SK-N-SH (cell line): ENCODE measurements at regions not wholly inside any gene's neighbourhood (a gene's known extent, or its start where the extent isn't known, plus 50 kb on each side); places are given as distances from the start of the nearest gene placed in this dataset.

Source experiments
- CTCF ChIA-PET: fragments of 300-600, 350-600 bp; formaldehyde crosslinking; extraction: SDS; loops from one replicate; lab custom pipeline; 2021; lab: Yijun Ruan, JAX
- POLR2A ChIA-PET: fragments of 350-600 bp; sonication (Branson Sonifier 250); formaldehyde crosslinking; extraction: SDS; loops from one replicate; lab custom pipeline; 2020; ENCODE audit warnings: antibody characterized with exemption, inconsistent platforms; lab: Yijun Ruan, JAX
- DNase-seq: peaks from one replicate; pipeline ENCODE4 v3.0.0; 2012
- H2AFZ ChIP-seq: fragments of 200-600 bp; sonication (generic); 2 replicates; pipeline ENCODE4 v1.8.1; 2016; ENCODE audit warnings: antibody characterized with exemption, mild to moderate bottlenecking, low read depth
- H3F3A ChIP-seq: fragments of 200-600 bp; sonication (generic); replicated peaks from 2 replicates; pipeline ENCODE3; 2016; ENCODE audit warnings: antibody characterized with exemption, mild to moderate bottlenecking; ENCODE audit not compliant: insufficient read depth
- H3K27ac ChIP-seq, 2 experiments: fragments of 200-500 bp in 1 of 2; fragments of 200-600 bp in 1 of 2; sonication (Bioruptor generic) in 1 of 2; sonication (generic), shearing (Covaris generic) in 1 of 2; 2 replicates each; pipeline versions ENCODE4 v1.5.1 to v1.6.1; 2014 to 2016; ENCODE audit warnings: low read depth in 2 of 2, inconsistent platforms in 1 of 2, low read length in 1 of 2, mild to moderate bottlenecking in 1 of 2, mixed read lengths in 1 of 2
- H3K27me3 ChIP-seq: fragments of 200-600 bp; sonication (generic), shearing (Covaris generic); 2 replicates; pipeline ENCODE4 v1.6.1; 2016; ENCODE audit warnings: mixed run types; ENCODE audit not compliant: insufficient read depth
- H3K36me3 ChIP-seq, 2 experiments: fragments of 200-500 bp in 1 of 2; fragments of 200-600 bp in 1 of 2; sonication (Bioruptor generic) in 1 of 2; sonication (generic) in 1 of 2; replicated peaks in 1 of 2; 2 replicates each; pipeline versions ENCODE3 to v1.5.1; 2014 to 2016; ENCODE audit warnings: low read length in 1 of 2, mild to moderate bottlenecking in 1 of 2; ENCODE audit not compliant: insufficient read depth in 2 of 2, control insufficient read depth in 1 of 2
- H3K4me1 ChIP-seq, 2 experiments: fragments of 200-500 bp in 1 of 2; fragments of 200-600 bp in 1 of 2; sonication (Bioruptor generic) in 1 of 2; sonication (generic), shearing (Covaris generic) in 1 of 2; 2 replicates each; pipeline versions ENCODE4 v1.5.1 to v1.6.1; 2014 to 2016; ENCODE audit warnings: low read depth in 1 of 2, low read length in 1 of 2, mixed run types in 1 of 2; ENCODE audit not compliant: insufficient read depth in 2 of 2, control insufficient read depth in 1 of 2
- H3K4me2 ChIP-seq: fragments of 200-600 bp; sonication (generic), shearing (Covaris generic); 2 replicates; pipeline ENCODE4 v1.6.1; 2017; ENCODE audit warnings: mixed run types
- H3K4me3 ChIP-seq, 2 experiments: fragments of 200-500 bp in 1 of 2; fragments of 200-600 bp in 1 of 2; sonication (Bioruptor generic) in 1 of 2; sonication (generic), shearing (Covaris generic) in 1 of 2; 2 replicates each; pipeline versions ENCODE4 v1.5.1 to v1.8.1; 2014 to 2016; ENCODE audit warnings: low read depth in 2 of 2, inconsistent platforms in 1 of 2, low read length in 1 of 2, mild to moderate bottlenecking in 1 of 2, mixed read lengths in 1 of 2, moderate library complexity in 1 of 2
- H3K79me2 ChIP-seq: fragments of 200-600 bp; sonication (generic); 2 replicates; pipeline ENCODE4 v1.8.1; 2017; ENCODE audit warnings: mild to moderate bottlenecking; ENCODE audit not compliant: insufficient read depth
- H3K9ac ChIP-seq: fragments of 200-600 bp; sonication (generic); 2 replicates; pipeline ENCODE4 v1.6.1; 2017; ENCODE audit warnings: mixed run types
- H3K9me2 ChIP-seq: fragments of 200-600 bp; sonication (generic); 2 replicates; pipeline ENCODE4 v1.6.1; 2017; ENCODE audit warnings: mixed run types
- H3K9me3 ChIP-seq: fragments of 200-600 bp; sonication (generic); 2 replicates; pipeline ENCODE4 v1.6.1; 2017; ENCODE audit warnings: mixed run types, mild to moderate bottlenecking, moderate library complexity
- H4K20me1 ChIP-seq: fragments of 200-600 bp; sonication (generic); 2 replicates; pipeline ENCODE4 v1.6.1; 2017; ENCODE audit warnings: mild to moderate bottlenecking, mixed run types; ENCODE audit not compliant: insufficient read depth
- EP300 ChIP-seq, 2 experiments: IDR thresholded peaks; 2 replicates each; pipeline versions ENCODE4 v1.4.0 to v1.6.1; 2012; ENCODE audit warnings: borderline replicate concordance in 1 of 2, low read depth in 1 of 2, low read length in 1 of 2
- FOSL2 ChIP-seq: IDR thresholded peaks from 2 replicates; pipeline ENCODE4 v1.4.0; 2012; ENCODE audit warnings: low read depth, mild to moderate bottlenecking, moderate library complexity, borderline replicate concordance
- GATA2 ChIP-seq: sonication (generic); formaldehyde crosslinking; IDR thresholded peaks from 2 replicates; pipeline ENCODE4 v1.5.0; 2020; ENCODE audit warnings: mild to moderate bottlenecking, missing genetic modification reagents
- IRF3 ChIP-seq: fragments of 150-350 bp; IDR thresholded peaks from 2 replicates; pipeline ENCODE4 v1.6.1; 2016; ENCODE audit warnings: mild to moderate bottlenecking, low read depth, low read length
- MEF2A ChIP-seq: IDR thresholded peaks from 2 replicates; pipeline ENCODE4 v1.4.0; 2012; ENCODE audit warnings: low read depth, borderline replicate concordance
- NFIC ChIP-seq: IDR thresholded peaks from 2 replicates; pipeline ENCODE4 v1.4.0; 2012; ENCODE audit warnings: borderline replicate concordance
- NRF1 ChIP-seq: IDR thresholded peaks from 2 replicates; pipeline ENCODE4 v1.6.1; 2012; ENCODE audit warnings: low read depth, mild to moderate bottlenecking, low read length
- RAD21 ChIP-seq: IDR thresholded peaks from 2 replicates; pipeline ENCODE4 v1.6.1; 2012; ENCODE audit warnings: mild to moderate bottlenecking, low read length
- SIN3A ChIP-seq: IDR thresholded peaks from 2 replicates; pipeline ENCODE4 v1.6.1; 2012; ENCODE audit warnings: low read depth, mild to moderate bottlenecking, low read length, moderate library complexity, borderline replicate concordance
- SMC3 ChIP-seq: IDR thresholded peaks from 2 replicates; pipeline ENCODE4 v1.6.1; 2012; ENCODE audit warnings: low read depth, low read length, improper control_type of control experiment
- TEAD4 ChIP-seq: IDR thresholded peaks from 2 replicates; pipeline ENCODE4 v1.4.0; 2012; ENCODE audit warnings: mild to moderate bottlenecking, borderline replicate concordance; ENCODE audit not compliant: insufficient read depth
- USF1 ChIP-seq: IDR thresholded peaks from 2 replicates; pipeline ENCODE4 v1.4.0; 2012; ENCODE audit warnings: low read depth, borderline replicate concordance
- USF2 ChIP-seq: fragments of 150-350 bp; IDR thresholded peaks from 2 replicates; pipeline ENCODE4 v1.6.1; 2017; ENCODE audit warnings: antibody characterized with exemption, low read length, low read depth, borderline replicate concordance
- YY1 ChIP-seq: IDR thresholded peaks from 2 replicates; pipeline ENCODE4 v1.4.0; 2012; ENCODE audit warnings: low read depth, mild to moderate bottlenecking
- ZBTB33 ChIP-seq: IDR thresholded peaks from 2 replicates; pipeline ENCODE4 v1.4.0; 2012; ENCODE audit warnings: low read depth, borderline replicate concordance
- WGBS: methylation state at CpG from one replicate; pipeline ENCODE4 v1.1.6; 2017; ENCODE audit warnings: low lambda C conversion rate; 5-methylcytosine and 5-hydroxymethylcytosine counted together

GRCh38 chr3:98710067-98710659 lies 53.0 kb upstream of the ST3GAL6 start:
- TF ChIP-seq NFIC (no peak), SIN3A (no peak), MEF2A (no peak), SMC3 (no peak), USF2 (no peak), ZBTB33 (no peak), TEAD4 (no peak), FOSL2 (no peak), EP300 (IDR thresholded peaks at IDR 0.05; ENCODE audit: borderline replicate concordance in 1 of 2, low read depth in 1 of 2, low read length in 1 of 2) (no peak), IRF3 (no peak), RAD21 (no peak), YY1 (no peak), NRF1 (no peak), GATA2 (CRISPR knock-in tag) (no peak), USF1 (no peak)
- H3K27me3 ChIP-seq = no peaks in the 10 kb centered on the region
- CTCF ChIA-PET = interaction anchor here (1.8 kb wide), 1 partner anchor 17 kb away, joined by 10 read pairs; no protein-coding TSS in a partner anchor

More at GRCh38 chr3:98710067-98710659, 53.0 kb upstream of the ST3GAL6 start:
- Histone ChIP-seq H3K9me3 (no peaks in the 10 kb centered on the region), H3K27ac (no peak overlapping the region), H4K20me1 (no peaks in the 10 kb centered on the region), H3K4me1 (peaks cover 4 to 6% of the 10 kb centered on the region in 2 experiments; a peak in 2 of 4 replicates), H3K4me2 (no peak overlapping the region), H3K4me3 (no peak overlapping the region), H2AFZ (no peak overlapping the region), H3F3A (no peaks in the 10 kb centered on the region), H3K36me3 (no peaks in the 10 kb centered on the region), H3K9me2 (no peaks in the 10 kb centered on the region), H3K9ac (no peak overlapping the region), H3K79me2 (no peaks in the 10 kb centered on the region)
- WGBS = 67% methylated on average over 3 of the region's 3 CpGs
- POLR2A ChIA-PET = interaction anchor here (1.7 kb wide), 1 partner anchor 22 kb away, joined by 5 read pairs; no protein-coding TSS in a partner anchor
- no peak for DNase-seq
